GM23338 (cell line): ENCODE measurements at regions not wholly inside any gene's neighbourhood (a gene's known extent, or its start where the extent isn't known, plus 50 kb on each side); places are given as distances from the start of the nearest gene placed in this dataset.

ENCODE experiments used
- EZH2phosphoT487 ChIP-seq: fragments of 200-600 bp; sonication (generic); IDR thresholded peaks from one replicate; pipeline ENCODE4 v1.8.1; 2018; ENCODE audit warnings: antibody characterized with exemption; ENCODE audit not compliant: unreplicated experiment
- ZNF331 ChIP-seq: fragments of 250-450 bp; sonication (Bioruptor Pico); IDR thresholded peaks from 2 replicates; pipeline ENCODE4 v1.5.0; 2020; ENCODE audit warnings: low read depth, mild to moderate bottlenecking, moderate library complexity
- TF ChIP-seq, protein P1 (sequence below): fragments of 250-450 bp; sonication (Bioruptor Pico); IDR thresholded peaks from 2 replicates; pipeline ENCODE4 v1.5.0; 2020; ENCODE audit warnings: mild to moderate bottlenecking, moderate library complexity

DNA sequence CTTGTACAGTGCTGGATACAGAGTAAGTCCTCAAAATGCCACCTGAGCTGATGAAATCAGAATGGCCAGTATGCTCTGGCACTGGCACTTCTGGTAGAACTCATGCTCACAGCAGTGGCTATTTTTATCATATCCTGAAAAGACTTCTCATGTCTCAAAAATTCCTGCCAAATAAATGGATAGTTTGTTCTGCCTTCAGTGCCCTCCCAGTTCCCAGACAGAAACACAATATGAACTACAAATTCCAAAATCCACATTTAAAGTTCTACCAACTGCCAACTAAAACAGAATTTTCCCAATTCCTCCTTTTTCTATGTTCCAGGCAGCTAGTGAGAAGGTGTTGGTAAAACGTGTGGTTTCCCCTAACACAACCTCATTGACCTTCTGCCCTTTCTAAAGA, 51.4 kb upstream of the RGS1 start (continued):
- TF ChIP-seq, protein P1, sequence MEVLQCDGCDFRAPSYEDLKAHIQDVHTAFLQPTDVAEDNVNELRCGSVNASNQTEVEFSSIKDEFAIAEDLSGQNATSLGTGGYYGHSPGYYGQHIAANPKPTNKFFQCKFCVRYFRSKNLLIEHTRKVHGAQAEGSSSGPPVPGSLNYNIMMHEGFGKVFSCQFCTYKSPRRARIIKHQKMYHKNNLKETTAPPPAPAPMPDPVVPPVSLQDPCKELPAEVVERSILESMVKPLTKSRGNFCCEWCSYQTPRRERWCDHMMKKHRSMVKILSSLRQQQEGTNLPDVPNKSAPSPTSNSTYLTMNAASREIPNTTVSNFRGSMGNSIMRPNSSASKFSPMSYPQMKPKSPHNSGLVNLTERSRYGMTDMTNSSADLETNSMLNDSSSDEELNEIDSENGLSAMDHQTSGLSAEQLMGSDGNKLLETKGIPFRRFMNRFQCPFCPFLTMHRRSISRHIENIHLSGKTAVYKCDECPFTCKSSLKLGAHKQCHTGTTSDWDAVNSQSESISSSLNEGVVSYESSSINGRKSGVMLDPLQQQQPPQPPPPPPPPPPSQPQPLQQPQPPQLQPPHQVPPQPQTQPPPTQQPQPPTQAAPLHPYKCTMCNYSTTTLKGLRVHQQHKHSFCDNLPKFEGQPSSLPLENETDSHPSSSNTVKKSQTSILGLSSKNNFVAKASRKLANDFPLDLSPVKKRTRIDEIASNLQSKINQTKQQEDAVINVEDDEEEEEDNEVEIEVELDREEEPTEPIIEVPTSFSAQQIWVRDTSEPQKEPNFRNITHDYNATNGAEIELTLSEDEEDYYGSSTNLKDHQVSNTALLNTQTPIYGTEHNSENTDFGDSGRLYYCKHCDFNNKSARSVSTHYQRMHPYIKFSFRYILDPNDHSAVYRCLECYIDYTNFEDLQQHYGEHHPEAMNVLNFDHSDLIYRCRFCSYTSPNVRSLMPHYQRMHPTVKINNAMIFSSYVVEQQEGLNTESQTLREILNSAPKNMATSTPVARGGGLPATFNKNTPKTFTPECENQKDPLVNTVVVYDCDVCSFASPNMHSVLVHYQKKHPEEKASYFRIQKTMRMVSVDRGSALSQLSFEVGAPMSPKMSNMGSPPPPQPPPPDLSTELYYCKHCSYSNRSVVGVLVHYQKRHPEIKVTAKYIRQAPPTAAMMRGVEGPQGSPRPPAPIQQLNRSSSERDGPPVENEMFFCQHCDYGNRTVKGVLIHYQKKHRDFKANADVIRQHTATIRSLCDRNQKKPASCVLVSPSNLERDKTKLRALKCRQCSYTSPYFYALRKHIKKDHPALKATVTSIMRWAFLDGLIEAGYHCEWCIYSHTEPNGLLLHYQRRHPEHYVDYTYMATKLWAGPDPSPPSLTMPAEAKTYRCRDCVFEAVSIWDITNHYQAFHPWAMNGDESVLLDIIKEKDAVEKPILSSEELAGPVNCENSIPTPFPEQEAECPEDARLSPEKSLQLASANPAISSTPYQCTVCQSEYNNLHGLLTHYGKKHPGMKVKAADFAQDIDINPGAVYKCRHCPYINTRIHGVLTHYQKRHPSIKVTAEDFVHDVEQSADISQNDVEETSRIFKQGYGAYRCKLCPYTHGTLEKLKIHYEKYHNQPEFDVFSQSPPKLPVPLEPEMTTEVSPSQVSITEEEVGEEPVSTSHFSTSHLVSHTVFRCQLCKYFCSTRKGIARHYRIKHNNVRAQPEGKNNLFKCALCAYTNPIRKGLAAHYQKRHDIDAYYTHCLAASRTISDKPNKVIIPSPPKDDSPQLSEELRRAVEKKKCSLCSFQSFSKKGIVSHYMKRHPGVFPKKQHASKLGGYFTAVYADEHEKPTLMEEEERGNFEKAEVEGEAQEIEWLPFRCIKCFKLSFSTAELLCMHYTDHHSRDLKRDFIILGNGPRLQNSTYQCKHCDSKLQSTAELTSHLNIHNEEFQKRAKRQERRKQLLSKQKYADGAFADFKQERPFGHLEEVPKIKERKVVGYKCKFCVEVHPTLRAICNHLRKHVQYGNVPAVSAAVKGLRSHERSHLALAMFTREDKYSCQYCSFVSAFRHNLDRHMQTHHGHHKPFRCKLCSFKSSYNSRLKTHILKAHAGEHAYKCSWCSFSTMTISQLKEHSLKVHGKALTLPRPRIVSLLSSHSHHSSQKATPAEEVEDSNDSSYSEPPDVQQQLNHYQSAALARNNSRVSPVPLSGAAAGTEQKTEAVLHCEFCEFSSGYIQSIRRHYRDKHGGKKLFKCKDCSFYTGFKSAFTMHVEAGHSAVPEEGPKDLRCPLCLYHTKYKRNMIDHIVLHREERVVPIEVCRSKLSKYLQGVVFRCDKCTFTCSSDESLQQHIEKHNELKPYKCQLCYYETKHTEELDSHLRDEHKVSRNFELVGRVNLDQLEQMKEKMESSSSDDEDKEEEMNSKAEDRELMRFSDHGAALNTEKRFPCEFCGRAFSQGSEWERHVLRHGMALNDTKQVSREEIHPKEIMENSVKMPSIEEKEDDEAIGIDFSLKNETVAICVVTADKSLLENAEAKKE (CRISPR knock-in tag): no peak
- TF ChIP-seq ZNF331 (CRISPR knock-in tag) (no peak), EZH2phosphoT487 (no peak)
